Transverse colon (tissue), 4 donors: ENCODE measurements at regions not wholly inside any gene's neighbourhood (a gene's known extent, or its start where the extent isn't known, plus 50 kb on each side); places are given as distances from the start of the nearest gene placed in this dataset.

ENCODE experiments used
- DNase-seq: peaks from one replicate; pipeline ENCODE4 v3.0.0-alpha.2; 2019
- H3K27ac ChIP-seq, 4 donors: fragments of 200-600 bp; sonication (generic); 2 replicates each; pipeline ENCODE4 v1.5.1; 2016 to 2018; ENCODE audit warnings: inconsistent platforms in 4 of 4
- H3K27me3 ChIP-seq: fragments of 200-600 bp; sonication (generic); 2 replicates; pipeline ENCODE4 v1.5.1; 2017; ENCODE audit warnings: inconsistent platforms
- H3K36me3 ChIP-seq, 4 donors: fragments of 200-600 bp; sonication (generic); 2 replicates each; pipeline ENCODE4 v1.5.1; 2017 to 2019; ENCODE audit warnings: inconsistent platforms in 4 of 4
- H3K4me1 ChIP-seq, 4 donors: fragments of 200-600 bp; sonication (generic); 2 replicates each; pipeline ENCODE4 v1.5.1; 2017 to 2020; ENCODE audit warnings: inconsistent platforms in 4 of 4
- H3K4me3 ChIP-seq, 4 donors: fragments of 200-600 bp; sonication (generic); 1 replicate in 1 of 4; 2 replicates in 3 of 4; pipeline versions ENCODE4 v1.5.1 to v1.6.1; 2017 to 2019; ENCODE audit warnings: inconsistent platforms in 4 of 4
- H3K9me3 ChIP-seq, 2 donors: fragments of 200-600 bp; sonication (generic); 2 replicates each; pipeline ENCODE4 v1.5.1; 2017 to 2019; ENCODE audit warnings: inconsistent platforms in 2 of 2
- EP300 ChIP-seq: sonication (generic); formaldehyde crosslinking; IDR thresholded peaks from one replicate; pipeline ENCODE4 v1.6.1; 2017; ENCODE audit warnings: antibody characterized with exemption, low read depth
- POLR2A ChIP-seq: fragments of 450-650 bp; IDR thresholded peaks from one replicate; pipeline ENCODE4 v1.6.1; 2016; ENCODE audit warnings: antibody characterized with exemption, mild to moderate bottlenecking, moderate library complexity
- POLR2AphosphoS5 ChIP-seq, 3 donors: sonication (generic); formaldehyde crosslinking; IDR thresholded peaks; one replicate each; pipeline ENCODE4 v1.6.1; 2016; ENCODE audit warnings: antibody characterized with exemption in 3 of 3
- WGBS, 2 donors: methylation state at CpG; one replicate each; pipeline ENCODE4 v1.1.5; 2018; ENCODE audit warnings: low coverage in 1 of 2; 5-methylcytosine and 5-hydroxymethylcytosine counted together
- in situ Hi-C, 4 donors: fragments of 200-750 bp; cut with MboI; loops; one replicate each; pipeline versions ENCODE4 v1.15.0 to v1.15.1; 2017; ENCODE audit warnings: low sequenced_read_pairs in 3 of 4, low pct_ligation_motif_present in 1 of 4, low pct_unique_long_range_greater_than_20kb in 1 of 4
- intact Hi-C: fragments of 100-400 bp; cut with DNase I; formaldehyde crosslinking; loops from one replicate; pipeline ENCODE4 v1.15.1; 2023; ENCODE audit warnings: low total_unique reads
- TF ChIP-seq, protein P1 (sequence below), 5 experiments: fragments of 200-600 bp in 3 of 5; fragments of 450-650 bp in 2 of 5; sonication (generic) in 3 of 5; IDR thresholded peaks; 1 replicate in 2 of 5; 2 replicates in 3 of 5; pipeline ENCODE4 v1.5.1; 2016 to 2017; ENCODE audit warnings: antibody characterized with exemption in 5 of 5, inconsistent platforms in 3 of 5, mild to moderate bottlenecking in 2 of 5, moderate library complexity in 1 of 5

DNA sequence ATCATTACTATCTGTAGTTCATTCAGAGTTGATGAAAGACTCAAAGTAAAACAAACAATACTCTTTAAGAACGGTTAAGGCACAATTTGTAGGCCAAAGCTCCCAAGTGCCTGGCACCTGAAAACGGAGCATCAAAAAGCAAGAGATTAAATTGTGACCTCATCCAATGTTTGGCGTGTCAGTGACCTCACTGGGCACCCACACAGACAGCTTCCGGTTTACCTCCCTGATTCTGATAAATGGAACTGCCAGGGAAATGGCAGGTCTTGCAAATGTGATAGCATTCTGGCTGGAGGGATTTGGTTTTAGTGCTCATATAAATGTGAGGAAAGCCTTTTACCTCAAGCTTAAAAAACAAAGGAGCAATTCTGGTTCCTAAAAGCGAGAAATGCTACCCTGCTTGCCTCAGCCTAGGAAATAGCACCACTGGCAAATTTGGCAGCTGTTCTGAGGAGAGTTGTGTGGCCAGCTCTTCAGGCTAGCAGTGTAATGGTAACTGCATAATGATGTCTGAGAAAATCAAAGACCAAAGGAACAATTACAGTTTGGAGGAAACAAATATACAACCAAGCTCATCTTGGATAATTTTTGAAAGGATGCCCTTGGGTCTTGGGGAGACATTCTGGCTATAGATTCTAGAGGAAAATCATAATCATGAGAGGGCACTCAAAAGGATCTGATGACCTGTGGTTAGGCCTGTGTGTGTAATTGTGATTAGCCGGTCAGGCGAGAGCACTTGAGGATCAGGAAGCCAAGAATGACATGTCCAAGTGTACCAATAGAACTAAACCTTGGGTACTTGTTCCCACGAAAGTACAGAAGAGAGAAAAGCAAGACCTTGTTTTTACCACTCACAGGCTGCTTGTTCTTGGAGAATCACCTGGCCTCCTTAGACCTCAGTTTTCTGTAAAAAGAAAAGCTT, 174.3 kb downstream of the TFAP2B start:
- TF ChIP-seq POLR2A, result no peak
- TF ChIP-seq, protein P1, sequence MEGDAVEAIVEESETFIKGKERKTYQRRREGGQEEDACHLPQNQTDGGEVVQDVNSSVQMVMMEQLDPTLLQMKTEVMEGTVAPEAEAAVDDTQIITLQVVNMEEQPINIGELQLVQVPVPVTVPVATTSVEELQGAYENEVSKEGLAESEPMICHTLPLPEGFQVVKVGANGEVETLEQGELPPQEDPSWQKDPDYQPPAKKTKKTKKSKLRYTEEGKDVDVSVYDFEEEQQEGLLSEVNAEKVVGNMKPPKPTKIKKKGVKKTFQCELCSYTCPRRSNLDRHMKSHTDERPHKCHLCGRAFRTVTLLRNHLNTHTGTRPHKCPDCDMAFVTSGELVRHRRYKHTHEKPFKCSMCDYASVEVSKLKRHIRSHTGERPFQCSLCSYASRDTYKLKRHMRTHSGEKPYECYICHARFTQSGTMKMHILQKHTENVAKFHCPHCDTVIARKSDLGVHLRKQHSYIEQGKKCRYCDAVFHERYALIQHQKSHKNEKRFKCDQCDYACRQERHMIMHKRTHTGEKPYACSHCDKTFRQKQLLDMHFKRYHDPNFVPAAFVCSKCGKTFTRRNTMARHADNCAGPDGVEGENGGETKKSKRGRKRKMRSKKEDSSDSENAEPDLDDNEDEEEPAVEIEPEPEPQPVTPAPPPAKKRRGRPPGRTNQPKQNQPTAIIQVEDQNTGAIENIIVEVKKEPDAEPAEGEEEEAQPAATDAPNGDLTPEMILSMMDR (IDR thresholded peaks at IDR 0.05), result no peak
- TF ChIP-seq POLR2AphosphoS5 (IDR thresholded peaks at IDR 0.05), result no peak
- no peak for TF ChIP-seq EP300
- H3K36me3 ChIP-seq, result no peaks in the 10 kb centered on the region
- no peak overlapping the region for H3K4me3 ChIP-seq
- H3K4me1 ChIP-seq, result no peaks in the 10 kb centered on the region
- WGBS, 2 donors, result 84% methylated on average over 5 to 8 of the region's 8 CpGs
- in situ Hi-C loops, result no loop called here
- no peak for DNase-seq
- H3K27me3 ChIP-seq, result no peaks in the 10 kb centered on the region
- intact Hi-C loops, result no loop called here
- H3K27ac ChIP-seq, result no peak overlapping the region
- no peaks in the 10 kb centered on the region for H3K9me3 ChIP-seq

DNA sequence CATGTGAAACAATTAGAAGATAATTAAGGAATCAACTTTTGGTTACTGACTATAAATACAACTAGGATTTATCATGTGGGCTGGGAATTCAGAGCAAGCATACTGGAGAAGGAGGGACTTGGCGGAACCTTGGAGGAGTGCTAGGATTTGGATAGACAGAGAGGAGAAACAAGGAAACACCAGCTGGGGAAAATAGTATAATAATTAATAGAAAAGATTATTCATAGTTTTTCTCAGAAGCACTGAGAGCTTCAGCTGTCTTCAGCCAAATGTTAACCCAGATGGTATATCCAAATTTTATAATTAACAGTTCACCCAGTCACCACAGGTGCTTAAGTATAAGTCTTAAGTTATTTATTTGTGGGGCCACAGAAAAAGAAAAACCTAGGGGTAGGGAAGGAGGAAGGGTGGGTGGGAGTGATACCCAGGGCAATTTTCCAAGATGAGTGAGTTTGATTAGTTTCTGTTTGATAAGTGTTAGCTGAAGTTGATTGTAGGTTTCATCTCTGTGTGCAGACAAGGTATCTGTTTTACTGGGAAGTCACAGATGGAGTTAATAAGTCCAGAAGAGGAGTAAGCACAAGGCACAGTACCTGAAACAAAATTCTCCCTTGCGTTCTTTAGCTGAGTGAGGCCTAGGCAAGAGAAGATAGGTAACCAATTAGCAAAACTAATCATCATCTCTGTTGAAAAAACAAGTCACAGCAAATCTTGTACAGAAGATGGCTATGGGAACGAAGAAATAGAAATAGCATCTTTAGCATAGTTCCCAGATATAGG, 175.5 kb downstream of the TFAP2B start:
- TF ChIP-seq POLR2A (no peak), EP300 (no peak), POLR2AphosphoS5 (IDR thresholded peaks at IDR 0.05) (no peak)
- TF ChIP-seq, protein P1 (IDR thresholded peaks at IDR 0.05), result no peak

DNA sequence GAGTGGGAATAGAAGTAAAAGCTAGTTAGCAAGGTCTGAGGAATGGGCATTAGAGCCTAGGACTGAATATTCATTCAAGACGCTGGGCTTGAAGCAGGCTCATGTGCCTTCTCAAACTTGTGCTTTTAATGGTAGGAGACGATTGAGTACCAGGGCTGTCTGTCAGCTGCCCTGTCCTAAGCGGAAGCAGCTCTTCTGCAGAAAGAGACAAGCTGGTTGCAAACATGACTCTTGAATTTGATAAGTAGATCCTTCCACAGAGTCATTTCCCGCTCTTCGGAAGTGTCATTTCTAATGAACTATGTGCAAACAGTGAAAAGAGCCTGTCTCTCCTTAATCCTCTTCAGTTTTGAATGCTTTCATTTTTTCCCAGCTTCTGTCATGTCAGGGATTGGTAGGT, 176.4 kb downstream of the TFAP2B start:
- H3K9me3 ChIP-seq, result no peaks in the 10 kb centered on the region
- DNase-seq, result no peak
- 85% methylated on average over 5 of the region's 5 CpGs; no CpG with 5 or more reads in 1 of the 2 donors for whole genome bisulfite sequencing, 2 donors
- in situ Hi-C loops (no loop called here), intact Hi-C loops (no loop called here)
- H3K4me1 ChIP-seq, result no peaks in the 10 kb centered on the region
- no peaks in the 10 kb centered on the region for H3K27me3 ChIP-seq
- no peak overlapping the region for H3K27ac ChIP-seq
- H3K4me3 ChIP-seq, result no peak overlapping the region
- TF ChIP-seq POLR2AphosphoS5 (IDR thresholded peaks at IDR 0.05) (no peak), POLR2A (no peak), EP300 (no peak)
- TF ChIP-seq, protein P1 (IDR thresholded peaks at IDR 0.05), result no peak
- H3K36me3 ChIP-seq, result no peaks in the 10 kb centered on the region

More for the DNA sequence above, 175.5 kb downstream of the TFAP2B start:
- no peak for DNase-seq
- H3K9me3 ChIP-seq, result no peaks in the 10 kb centered on the region
- H3K4me1 ChIP-seq, result no peaks in the 10 kb centered on the region
- 85 to 94% methylated on average over 3 of the region's 3 CpGs for WGBS, 2 donors
- H3K27me3 ChIP-seq, result no peaks in the 10 kb centered on the region
- H3K27ac ChIP-seq, result no peak overlapping the region
- in situ Hi-C loops (no loop called here), intact Hi-C loops (no loop called here)
- no peaks in the 10 kb centered on the region for H3K36me3 ChIP-seq
- no peak overlapping the region for H3K4me3 ChIP-seq

DNA sequence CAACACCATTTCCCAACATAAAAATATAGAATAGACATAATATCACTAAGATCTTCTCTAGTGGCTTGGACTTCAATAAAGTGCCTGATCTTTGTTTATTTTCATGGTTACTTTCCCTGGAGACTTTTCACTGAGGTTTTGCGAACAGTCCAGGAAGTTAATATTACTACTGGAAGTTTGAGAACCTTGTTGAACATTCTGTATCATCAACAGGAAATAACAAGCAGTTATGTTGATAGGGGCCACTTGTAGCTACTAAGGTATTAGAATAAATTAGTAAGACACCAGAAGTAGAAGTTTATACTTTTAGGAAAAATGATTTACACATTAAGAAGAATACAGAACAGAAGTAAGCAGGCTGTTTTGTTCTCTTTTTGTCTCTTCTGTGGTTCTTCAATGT, 180.2 kb downstream of the TFAP2B start:
- WGBS, 2 donors, result 50 to 78% methylated on average over 1 of the region's 1 CpG
- intact Hi-C loops (no loop called here), in situ Hi-C loops (no loop called here)
- Histone ChIP-seq H3K27me3 (no peaks in the 10 kb centered on the region), H3K4me3 (no peak overlapping the region), H3K9me3 (no peaks in the 10 kb centered on the region), H3K27ac (no peak overlapping the region), H3K4me1 (no peaks in the 10 kb centered on the region), H3K36me3 (no peaks in the 10 kb centered on the region)
- TF ChIP-seq POLR2A, result no peak
- DNase-seq, result no peak
